ENCODE measurements at regions not wholly inside any gene's neighbourhood (a gene's known extent, or its start where the extent isn't known, plus 50 kb on each side); places are given as distances from the start of the nearest gene placed in this dataset.

- no peak for TF ChIP-seq ZNF549 (tag by site-specific recombination; IDR thresholded peaks at IDR 0.05)
- TF ChIP-seq, protein P1, sequence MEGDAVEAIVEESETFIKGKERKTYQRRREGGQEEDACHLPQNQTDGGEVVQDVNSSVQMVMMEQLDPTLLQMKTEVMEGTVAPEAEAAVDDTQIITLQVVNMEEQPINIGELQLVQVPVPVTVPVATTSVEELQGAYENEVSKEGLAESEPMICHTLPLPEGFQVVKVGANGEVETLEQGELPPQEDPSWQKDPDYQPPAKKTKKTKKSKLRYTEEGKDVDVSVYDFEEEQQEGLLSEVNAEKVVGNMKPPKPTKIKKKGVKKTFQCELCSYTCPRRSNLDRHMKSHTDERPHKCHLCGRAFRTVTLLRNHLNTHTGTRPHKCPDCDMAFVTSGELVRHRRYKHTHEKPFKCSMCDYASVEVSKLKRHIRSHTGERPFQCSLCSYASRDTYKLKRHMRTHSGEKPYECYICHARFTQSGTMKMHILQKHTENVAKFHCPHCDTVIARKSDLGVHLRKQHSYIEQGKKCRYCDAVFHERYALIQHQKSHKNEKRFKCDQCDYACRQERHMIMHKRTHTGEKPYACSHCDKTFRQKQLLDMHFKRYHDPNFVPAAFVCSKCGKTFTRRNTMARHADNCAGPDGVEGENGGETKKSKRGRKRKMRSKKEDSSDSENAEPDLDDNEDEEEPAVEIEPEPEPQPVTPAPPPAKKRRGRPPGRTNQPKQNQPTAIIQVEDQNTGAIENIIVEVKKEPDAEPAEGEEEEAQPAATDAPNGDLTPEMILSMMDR (tag by site-specific recombination; IDR thresholded peaks at IDR 0.05): no peak
- TF ChIP-seq ZSCAN30 (tag by site-specific recombination; IDR thresholded peaks at IDR 0.05): no peak
- no peak for TF ChIP-seq ZBTB49 (tag by site-specific recombination; IDR thresholded peaks at IDR 0.05; ENCODE audit: low read depth)
- no peak for TF ChIP-seq ZNF24 (tag by site-specific recombination; IDR thresholded peaks at IDR 0.05)
- no peak for TF ChIP-seq TCF7L2 (IDR thresholded peaks at IDR 0.05; ENCODE audit: borderline replicate concordance, low read depth, low read length)
- no peak for TF ChIP-seq ZNF600 (tag by site-specific recombination; IDR thresholded peaks at IDR 0.05)
Observed at GRCh38 chrX:3191796-3192195, 150.5 kb downstream of the ARSF start.

Data from HEK293 (cell line).